Choroid plexus epithelial cell (primary cell): ENCODE measurements at regions not wholly inside any gene's neighbourhood (a gene's known extent, or its start where the extent isn't known, plus 50 kb on each side); places are given as distances from the start of the nearest gene placed in this dataset.
"Not testable (repeated sequence)": the region's sequence is repeated elsewhere in the genome, so short reads cannot be mapped to it uniquely, and the experiment has no call there.

ENCODE experiments used
- DNase-seq: peaks from one replicate; pipeline ENCODE4 v3.0.0-alpha.2; 2010; ENCODE audit warnings: low read depth
- H3K4me3 ChIP-seq: 2 replicates; pipeline ENCODE4 v1.5.1; 2011; ENCODE audit warnings: low read depth, mild to moderate bottlenecking, control low read depth, low read length, moderate library complexity
- TF ChIP-seq, protein P1 (sequence below): conservative IDR thresholded peaks from 2 replicates; pipeline ENCODE4 v1.5.1; 2011; ENCODE audit warnings: low read depth, mild to moderate bottlenecking, control low read depth, inconsistent platforms, low read length, moderate library complexity

GRCh38 chr7:35908331-35909216, 107.7 kb downstream of the SEPTIN7 start:
- DNase-seq: no peak
- TF ChIP-seq, protein P1, sequence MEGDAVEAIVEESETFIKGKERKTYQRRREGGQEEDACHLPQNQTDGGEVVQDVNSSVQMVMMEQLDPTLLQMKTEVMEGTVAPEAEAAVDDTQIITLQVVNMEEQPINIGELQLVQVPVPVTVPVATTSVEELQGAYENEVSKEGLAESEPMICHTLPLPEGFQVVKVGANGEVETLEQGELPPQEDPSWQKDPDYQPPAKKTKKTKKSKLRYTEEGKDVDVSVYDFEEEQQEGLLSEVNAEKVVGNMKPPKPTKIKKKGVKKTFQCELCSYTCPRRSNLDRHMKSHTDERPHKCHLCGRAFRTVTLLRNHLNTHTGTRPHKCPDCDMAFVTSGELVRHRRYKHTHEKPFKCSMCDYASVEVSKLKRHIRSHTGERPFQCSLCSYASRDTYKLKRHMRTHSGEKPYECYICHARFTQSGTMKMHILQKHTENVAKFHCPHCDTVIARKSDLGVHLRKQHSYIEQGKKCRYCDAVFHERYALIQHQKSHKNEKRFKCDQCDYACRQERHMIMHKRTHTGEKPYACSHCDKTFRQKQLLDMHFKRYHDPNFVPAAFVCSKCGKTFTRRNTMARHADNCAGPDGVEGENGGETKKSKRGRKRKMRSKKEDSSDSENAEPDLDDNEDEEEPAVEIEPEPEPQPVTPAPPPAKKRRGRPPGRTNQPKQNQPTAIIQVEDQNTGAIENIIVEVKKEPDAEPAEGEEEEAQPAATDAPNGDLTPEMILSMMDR: no peak
- no peak overlapping the region for H3K4me3 ChIP-seq

- H3K4me3 ChIP-seq: no peak overlapping the region
- TF ChIP-seq, protein P1: no peak
- DNase-seq: no peak
Observed at GRCh38 chr7:35909870-35910357, 109.1 kb downstream of the SEPTIN7 start.

DNA sequence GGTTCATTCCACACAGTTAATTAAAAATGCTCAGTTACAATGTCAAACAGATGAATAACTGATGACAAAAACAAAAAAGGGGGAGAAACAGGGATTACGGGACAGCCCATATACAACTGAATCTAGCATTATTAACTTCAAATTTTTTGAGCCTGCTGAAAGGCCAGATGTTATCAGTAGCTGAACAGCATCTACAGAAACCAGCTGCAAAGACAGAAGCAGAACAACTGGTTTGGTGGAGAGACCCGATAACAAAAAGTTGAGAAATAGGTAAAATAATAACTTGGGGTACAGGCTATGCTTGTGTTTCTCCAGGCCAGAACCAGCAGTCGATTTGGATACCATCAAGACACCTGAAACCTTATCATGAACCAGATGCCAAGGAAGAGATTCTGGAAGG, 109.8 kb downstream of the SEPTIN7 start:
- not testable (repeated sequence) for DNase-seq, H3K4me3 ChIP-seq

- not testable (repeated sequence) for H3K4me3 ChIP-seq, DNase-seq
Observed at GRCh38 chr7:35913350-35913749, 112.5 kb downstream of the SEPTIN7 start.

DNA sequence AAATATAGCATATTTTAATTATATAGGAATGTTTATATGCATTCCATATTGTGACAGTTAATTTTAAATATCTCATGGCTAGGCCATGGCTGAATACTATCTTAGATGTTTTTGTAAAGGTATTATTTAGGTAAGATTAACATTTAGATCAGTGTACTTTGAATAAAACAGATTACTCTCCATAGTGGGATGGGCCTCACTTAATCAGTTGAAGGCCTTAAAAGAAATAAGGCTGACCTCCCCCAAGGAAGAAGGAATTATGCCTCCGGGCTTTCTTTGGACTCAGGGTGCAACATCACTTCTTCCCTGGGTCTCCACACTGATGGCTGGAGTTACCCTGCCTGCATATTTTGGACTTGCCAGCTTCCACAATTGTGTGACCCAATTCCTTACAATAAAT, 113.4 kb downstream of the SEPTIN7 start:
- DNase-seq, H3K4me3 ChIP-seq: not testable (repeated sequence)

GRCh38 chr7:35915247-35915955, 114.5 kb downstream of the SEPTIN7 start:
- H3K4me3 ChIP-seq, DNase-seq: not testable (repeated sequence)

- H3K4me3 ChIP-seq, DNase-seq: not testable (repeated sequence)
Observed at GRCh38 chr7:35918217-35918616, 117.4 kb downstream of the SEPTIN7 start.

GRCh38 chr7:35919607-35920006, 118.8 kb downstream of the SEPTIN7 start:
- peak; percentile 71 for DNase-seq
- not testable (repeated sequence) for H3K4me3 ChIP-seq

DNA sequence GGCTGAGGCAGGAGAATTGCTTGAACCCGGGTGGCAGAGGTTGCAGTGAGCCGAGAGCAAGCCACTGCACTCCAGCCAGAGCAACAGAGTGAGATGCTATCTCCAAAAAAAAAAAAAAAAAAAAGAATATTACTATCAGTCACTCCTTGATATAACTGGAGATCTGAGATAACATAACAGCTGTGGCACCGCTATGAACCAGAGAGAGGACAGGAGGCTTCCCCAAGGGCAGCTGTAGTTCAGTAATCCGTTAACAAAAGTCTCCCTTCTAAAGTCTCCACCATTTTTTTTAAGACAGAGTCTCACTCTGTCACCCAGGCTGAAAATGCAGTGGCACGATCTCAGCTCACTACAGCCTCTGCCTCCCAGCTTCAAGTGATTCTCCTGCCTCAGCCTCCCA, 120.5 kb downstream of the SEPTIN7 start:
- not testable (repeated sequence) for DNase-seq, H3K4me3 ChIP-seq

DNA sequence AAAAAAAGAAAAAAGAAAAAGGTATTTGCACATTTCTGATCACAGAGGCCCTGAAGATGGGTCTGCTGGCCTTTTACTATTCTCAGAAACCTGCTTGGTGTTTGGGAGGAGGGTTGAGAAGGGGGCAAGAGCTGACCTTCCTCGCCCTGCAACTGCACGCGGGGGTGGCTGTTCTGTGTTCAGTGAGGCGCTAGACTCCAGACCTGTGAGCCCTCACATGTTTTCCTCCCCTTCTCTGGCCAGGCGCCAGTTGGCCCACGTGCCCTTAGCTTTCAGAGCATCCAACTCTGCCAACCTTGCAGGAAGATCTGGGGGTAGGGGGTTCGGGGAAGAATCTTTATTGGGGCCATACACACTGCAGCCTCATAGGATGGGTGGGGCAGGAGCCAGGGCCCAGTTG, 123.8 kb downstream of the SEPTIN7 start:
- not testable (repeated sequence) for DNase-seq, H3K4me3 ChIP-seq

DNA sequence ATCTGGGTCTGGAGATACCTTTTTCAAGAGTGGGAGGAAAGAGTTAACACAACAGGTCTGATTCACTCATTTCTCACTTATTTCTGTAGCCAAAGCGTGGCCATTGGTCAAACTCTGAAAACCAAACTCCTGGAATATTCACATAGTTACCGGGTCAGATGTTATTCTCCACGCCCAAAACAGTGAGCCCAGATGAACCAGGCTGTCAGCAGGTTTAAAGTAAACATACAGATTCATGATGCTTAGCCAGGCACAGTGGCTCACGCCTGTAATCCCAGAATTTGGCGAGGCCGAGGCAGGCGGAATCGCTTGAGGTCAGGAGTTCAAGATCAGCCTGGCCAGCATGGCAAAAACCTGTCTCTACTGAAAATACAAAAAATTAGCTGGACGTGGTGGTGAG, 126.1 kb downstream of the SEPTIN7 start:
- not testable (repeated sequence) for H3K4me3 ChIP-seq, DNase-seq

- DNase-seq, H3K4me3 ChIP-seq: not testable (repeated sequence)
Observed at GRCh38 chr7:35931134-35931533, 130.3 kb downstream of the SEPTIN7 start.

DNA sequence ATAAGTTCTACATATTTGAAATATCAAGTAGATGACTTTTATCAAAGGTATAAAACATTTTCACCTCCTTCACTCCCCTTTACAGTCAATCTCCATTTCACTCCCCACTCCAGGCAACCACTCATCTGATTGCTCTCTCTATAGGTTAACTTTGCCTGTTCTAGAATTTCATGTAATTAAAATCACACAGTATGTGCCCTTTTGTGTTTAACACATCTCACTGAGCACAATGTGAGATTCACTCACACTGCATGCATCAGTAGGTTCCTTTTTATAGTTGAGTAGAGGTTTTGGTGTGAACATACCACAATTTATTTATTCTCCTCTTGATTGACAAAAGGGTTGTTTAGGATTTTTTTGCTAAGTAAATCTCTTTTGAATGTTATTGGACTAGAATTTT, 130.7 kb downstream of the SEPTIN7 start:
- DNase-seq, H3K4me3 ChIP-seq: not testable (repeated sequence)

DNA sequence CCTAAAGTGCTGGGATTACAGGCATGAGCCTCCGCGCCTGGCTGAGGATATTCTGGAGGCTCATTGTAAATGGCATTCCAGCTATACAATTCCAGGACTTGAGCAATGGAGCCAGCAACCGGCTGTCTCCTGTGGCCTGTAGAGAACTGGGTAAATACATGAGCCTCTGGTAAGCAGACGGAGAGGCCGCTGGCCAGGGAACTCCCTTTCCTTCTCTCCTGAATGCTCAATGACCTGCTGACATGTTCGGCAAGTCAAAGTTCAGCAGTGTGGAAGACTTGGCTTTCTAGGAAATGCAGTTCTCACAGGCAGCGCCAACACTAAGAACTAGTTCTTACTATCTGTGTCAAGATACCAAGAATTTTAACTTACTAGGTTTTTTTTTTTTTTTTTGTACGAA, 139.8 kb downstream of the SEPTIN7 start:
- not testable (repeated sequence) for H3K4me3 ChIP-seq, DNase-seq
